Adrenal gland (tissue), 9 donors: ENCODE measurements at regions not wholly inside any gene's neighbourhood (a gene's known extent, or its start where the extent isn't known, plus 50 kb on each side); places are given as distances from the start of the nearest gene placed in this dataset.

Source experiments
- DNase-seq, 7 donors: peaks; one replicate each; pipeline ENCODE4 v3.0.0-alpha.2; 2019 to 2020
- H3K27ac ChIP-seq, 5 donors: fragments of 200-600 bp; sonication (generic) in 4 of 5; 1 replicate in 3 of 5; 2 replicates in 2 of 5; pipeline versions ENCODE4 v1.5.1 to v1.8.0; 2016 to 2020; ENCODE audit warnings: mild to moderate bottlenecking in 1 of 5
- H3K27me3 ChIP-seq: fragments of 200-600 bp; 2 replicates; pipeline ENCODE4 v1.8.0; 2021
- H3K36me3 ChIP-seq, 2 donors: fragments of 200-600 bp; replicated peaks in 1 of 2; 1 replicate in 1 of 2; 2 replicates in 1 of 2; pipeline versions ENCODE4 v1.5.1 to v1.8.0; 2018 to 2022
- H3K4me1 ChIP-seq, 2 donors: fragments of 200-600 bp; replicated peaks in 1 of 2; 1 replicate in 1 of 2; 2 replicates in 1 of 2; pipeline versions ENCODE4 v1.5.1 to v1.8.0; 2018 to 2021
- H3K4me3 ChIP-seq, 4 donors: fragments of 200-600 bp; sonication (generic) in 3 of 4; one replicate each; pipeline ENCODE4 v1.5.1; 2016 to 2018
- H3K9me3 ChIP-seq, 3 donors: fragments of 200-600 bp; sonication (generic) in 1 of 3; replicated peaks in 1 of 3; 1 replicate in 2 of 3; 2 replicates in 1 of 3; pipeline versions ENCODE4 v1.5.1 to v1.8.0; 2016 to 2021
- POLR2A ChIP-seq, 2 donors: fragments of 450-650 bp; IDR thresholded peaks; one replicate each; pipeline ENCODE4 v1.6.1; 2017; ENCODE audit warnings: antibody characterized with exemption in 2 of 2, mild to moderate bottlenecking in 2 of 2, moderate library complexity in 1 of 2
- WGBS, 4 donors: extraction: QIAGEN DNeasy Blood & Tissue Kit in 2 of 4; methylation state at CpG; one replicate each; pipeline versions ENCODE4 v1.1.5 to v1.1.7; 2013 to 2017; 5-methylcytosine and 5-hydroxymethylcytosine counted together
- intact Hi-C, 2 donors: fragments of 100-400 bp; cut with DNase I; formaldehyde crosslinking; loops; one replicate each; pipeline versions ENCODE4 v1.14.1 to v1.15.0; 2022 to 2023
- TF ChIP-seq, protein P1 (sequence below), 6 experiments: fragments of 450-650 bp in 4 of 6; fragments of 200-600 bp in 2 of 6; sonication (generic) in 1 of 6; IDR thresholded peaks; 1 replicate in 5 of 6; 2 replicates in 1 of 6; pipeline versions ENCODE4 v1.5.1 to v1.8.0; 2016 to 2021; ENCODE audit warnings: antibody characterized with exemption in 6 of 6, mild to moderate bottlenecking in 2 of 6, moderate library complexity in 1 of 6
- donor health status: healthy with polysubstance abuse.
- donor health status: Bipolar disorder and iron deficiency.
- donor health status: DM: yes; HTN: yes; CAD: no.
- donor health status: DM: no; HTN: no; CAD: no.
- donor health status: DM: no; HTN: no; CAD: no.

DNA sequence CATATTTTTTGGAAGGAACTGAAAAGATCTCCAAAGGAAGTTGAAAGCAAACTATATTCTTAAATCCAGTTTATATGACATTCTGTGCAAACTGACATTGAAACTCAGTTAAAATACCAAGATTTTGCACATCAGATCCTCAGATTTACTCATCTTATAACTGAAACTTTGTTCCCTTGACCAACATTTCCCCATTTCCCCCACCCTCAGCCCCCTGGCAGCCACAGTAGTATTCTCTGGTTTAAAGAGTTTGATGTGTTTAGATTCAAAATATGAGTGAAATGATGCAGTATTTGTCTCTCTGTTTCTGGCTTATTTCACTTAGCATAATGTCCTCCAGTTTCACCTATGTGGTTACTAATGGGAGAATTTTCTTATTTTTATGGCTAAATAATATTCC, 99.2 kb upstream of the ITGA4 start:
- intact Hi-C loops = no loop called here
- Histone ChIP-seq H3K4me1 (no peaks in the 10 kb centered on the region), H3K4me3 (no peak overlapping the region), H3K27me3 (no peaks in the 10 kb centered on the region), H3K36me3 (no peaks in the 10 kb centered on the region), H3K9me3 (no peaks in the 10 kb centered on the region), H3K27ac (no peak overlapping the region)
- no peak for TF ChIP-seq POLR2A (IDR thresholded peaks at IDR 0.05)
- TF ChIP-seq, protein P1, sequence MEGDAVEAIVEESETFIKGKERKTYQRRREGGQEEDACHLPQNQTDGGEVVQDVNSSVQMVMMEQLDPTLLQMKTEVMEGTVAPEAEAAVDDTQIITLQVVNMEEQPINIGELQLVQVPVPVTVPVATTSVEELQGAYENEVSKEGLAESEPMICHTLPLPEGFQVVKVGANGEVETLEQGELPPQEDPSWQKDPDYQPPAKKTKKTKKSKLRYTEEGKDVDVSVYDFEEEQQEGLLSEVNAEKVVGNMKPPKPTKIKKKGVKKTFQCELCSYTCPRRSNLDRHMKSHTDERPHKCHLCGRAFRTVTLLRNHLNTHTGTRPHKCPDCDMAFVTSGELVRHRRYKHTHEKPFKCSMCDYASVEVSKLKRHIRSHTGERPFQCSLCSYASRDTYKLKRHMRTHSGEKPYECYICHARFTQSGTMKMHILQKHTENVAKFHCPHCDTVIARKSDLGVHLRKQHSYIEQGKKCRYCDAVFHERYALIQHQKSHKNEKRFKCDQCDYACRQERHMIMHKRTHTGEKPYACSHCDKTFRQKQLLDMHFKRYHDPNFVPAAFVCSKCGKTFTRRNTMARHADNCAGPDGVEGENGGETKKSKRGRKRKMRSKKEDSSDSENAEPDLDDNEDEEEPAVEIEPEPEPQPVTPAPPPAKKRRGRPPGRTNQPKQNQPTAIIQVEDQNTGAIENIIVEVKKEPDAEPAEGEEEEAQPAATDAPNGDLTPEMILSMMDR (IDR thresholded peaks at IDR 0.05) = no peak
- no peak for DNase-seq

DNA sequence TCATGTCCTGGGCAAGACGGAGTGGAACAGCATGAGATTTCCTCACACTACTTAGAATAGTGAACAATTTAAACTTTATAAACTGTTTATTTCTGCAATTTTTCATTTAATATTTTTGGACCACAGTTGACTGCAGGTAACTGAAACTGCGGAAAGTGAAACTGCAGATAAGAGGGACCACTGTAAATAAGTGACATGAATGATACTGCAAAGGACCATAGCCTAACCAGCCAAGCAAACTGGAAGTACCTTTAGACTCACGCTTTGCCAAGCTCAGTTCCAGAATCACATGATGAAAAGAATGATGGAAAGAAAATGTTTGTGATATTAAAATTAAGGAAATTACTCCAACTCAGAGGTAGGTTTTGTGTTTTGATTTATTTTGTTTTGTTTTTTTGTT, 94.6 kb upstream of the ITGA4 start:
- Histone ChIP-seq H3K9me3 (no peaks in the 10 kb centered on the region), H3K36me3 (no peaks in the 10 kb centered on the region), H3K27me3 (no peaks in the 10 kb centered on the region), H3K4me3 (no peak overlapping the region), H3K4me1 (no peaks in the 10 kb centered on the region), H3K27ac (no peak overlapping the region)
- no peak for TF ChIP-seq POLR2A (IDR thresholded peaks at IDR 0.05)
- TF ChIP-seq, protein P1 (IDR thresholded peaks at IDR 0.05) = no peak
- intact Hi-C loops = no loop called here
- 80 to 89% (median 87%) methylated on average over 3 of the region's 3 CpGs for whole genome bisulfite sequencing, 4 donors
- DNase-seq = no peak

DNA sequence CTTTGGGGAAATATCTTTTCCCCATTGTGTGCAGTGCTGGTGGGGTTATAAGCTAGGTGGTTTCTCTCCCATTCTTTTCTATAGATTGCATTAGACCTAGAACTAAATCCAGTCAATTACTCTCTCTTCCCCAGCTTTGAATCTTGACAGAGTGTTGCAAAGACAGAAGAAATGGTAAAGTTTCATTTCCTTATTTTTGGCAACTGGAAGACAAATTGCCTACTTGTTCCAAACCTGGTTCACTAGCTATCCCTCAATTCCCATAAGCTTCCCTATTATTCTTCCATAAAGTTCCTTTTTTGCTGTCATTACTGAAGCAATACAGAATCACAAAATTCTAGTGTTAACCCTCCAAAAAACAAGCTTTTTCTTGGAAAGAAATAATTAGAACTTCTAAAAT, 94.0 kb upstream of the ITGA4 start:
- Histone ChIP-seq H3K27ac (no peak overlapping the region), H3K27me3 (no peaks in the 10 kb centered on the region), H3K4me1 (no peaks in the 10 kb centered on the region), H3K9me3 (no peaks in the 10 kb centered on the region), H3K4me3 (no peak overlapping the region), H3K36me3 (no peaks in the 10 kb centered on the region)
- DNase-seq = no peak
- intact Hi-C loops = no loop called here
- TF ChIP-seq, protein P1 (IDR thresholded peaks at IDR 0.05) = no peak
- TF ChIP-seq POLR2A (IDR thresholded peaks at IDR 0.05) = no peak

DNA sequence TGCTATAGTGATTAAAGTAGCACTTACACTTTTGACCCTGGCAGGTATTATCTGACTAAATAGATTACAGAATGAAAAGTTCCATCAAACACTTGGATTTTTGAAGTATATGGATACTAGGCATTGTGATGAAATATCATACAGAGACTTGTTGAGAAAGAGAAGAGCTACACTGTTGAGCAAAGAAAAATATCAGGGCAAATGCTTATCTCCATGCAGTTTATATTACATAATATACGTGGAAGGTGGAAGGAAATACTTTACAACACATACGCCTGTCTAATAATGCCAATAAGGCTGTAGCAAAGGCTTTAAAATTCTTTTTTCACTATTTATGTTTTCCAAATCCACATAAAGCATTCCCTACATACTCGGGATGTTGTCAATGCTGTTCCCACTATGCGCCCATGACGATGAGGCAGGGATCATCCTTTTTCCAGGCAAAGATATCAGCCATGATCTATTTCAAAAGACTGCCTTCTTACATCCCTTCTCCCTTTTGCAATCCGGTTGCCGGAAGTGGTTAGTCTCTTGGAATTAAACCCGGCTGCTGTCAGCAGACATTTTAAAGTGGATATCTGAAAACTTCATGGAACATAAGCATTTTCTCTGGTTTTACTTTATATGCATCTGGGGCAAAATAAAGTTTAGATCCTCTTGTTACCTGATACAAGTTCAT, 92.6 kb upstream of the ITGA4 start:
- no peaks in the 10 kb centered on the region for H3K9me3 ChIP-seq
- H3K4me3 ChIP-seq = no peak overlapping the region
- 66 to 77% (median 75%) methylated on average over 8 of the region's 8 CpGs for WGBS, 4 donors
- no peaks in the 10 kb centered on the region for H3K27me3 ChIP-seq
- H3K36me3 ChIP-seq = no peaks in the 10 kb centered on the region
- no peak for TF ChIP-seq POLR2A (IDR thresholded peaks at IDR 0.05)
- TF ChIP-seq, protein P1 (IDR thresholded peaks at IDR 0.05) = no peak
- H3K4me1 ChIP-seq = no peaks in the 10 kb centered on the region
- no peak overlapping the region for H3K27ac ChIP-seq
- DNase-seq = no peak
- intact Hi-C loops = no loop called here
